HS-27A (cell line): ENCODE measurements at regions not wholly inside any gene's neighbourhood (a gene's known extent, or its start where the extent isn't known, plus 50 kb on each side); places are given as distances from the start of the nearest gene placed in this dataset.
"Not testable (repeated sequence)": the region's sequence is repeated elsewhere in the genome, so short reads cannot be mapped to it uniquely, and the experiment has no call there.

Experiments
- DNase-seq: peaks from one replicate; pipeline ENCODE4 v3.0.0-alpha.2; 2012; ENCODE audit warnings: low read depth, missing footprints

- no peak for DNase-seq
These were observed 51.9 kb upstream of the NMUR2 start for GRCh38 chr5:152456815-152457443.

GRCh38 chr5:152462021-152462721 lies 57.1 kb upstream of the NMUR2 start:
- DNase-seq = no peak

GRCh38 chr5:152464048-152464447 lies 59.0 kb upstream of the NMUR2 start:
- no peak for DNase-seq

GRCh38 chr5:152465140-152465539 lies 60.1 kb upstream of the NMUR2 start:
- DNase-seq = no peak

GRCh38 chr5:152466085-152466745 lies 61.1 kb upstream of the NMUR2 start:
- DNase-seq = no peak

- no peak for DNase-seq
These were observed 65.1 kb upstream of the NMUR2 start for GRCh38 chr5:152470167-152470566.

- no peak for DNase-seq
These were observed 67.0 kb upstream of the NMUR2 start for GRCh38 chr5:152472083-152472482.

- no peak for DNase-seq
These were observed 69.9 kb upstream of the NMUR2 start for GRCh38 chr5:152474961-152475360.

- DNase-seq = no peak
These were observed 72.5 kb upstream of the NMUR2 start for GRCh38 chr5:152477536-152477935.

GRCh38 chr5:152479866-152480265 lies 74.8 kb upstream of the NMUR2 start:
- not testable (repeated sequence) for DNase-seq

- not testable (repeated sequence) for DNase-seq
These were observed 75.6 kb upstream of the NMUR2 start for GRCh38 chr5:152480677-152481076.

GRCh38 chr5:152487130-152487529 lies 82.1 kb upstream of the NMUR2 start:
- DNase-seq = no peak

- no peak for DNase-seq
These were observed 83.8 kb upstream of the NMUR2 start for GRCh38 chr5:152488869-152489268.

- no peak for DNase-seq
These were observed 94.9 kb upstream of the NMUR2 start for GRCh38 chr5:152499814-152500535.

GRCh38 chr5:152501294-152501693 lies 96.2 kb upstream of the NMUR2 start:
- DNase-seq = no peak

- no peak for DNase-seq
These were observed 98.1 kb upstream of the NMUR2 start for GRCh38 chr5:152503206-152503605.

- no peak for DNase-seq
These were observed 100.5 kb upstream of the NMUR2 start for GRCh38 chr5:152505442-152506042.

GRCh38 chr5:152511120-152511519 lies 106.0 kb upstream of the NMUR2 start:
- DNase-seq = no peak

GRCh38 chr5:152511531-152512132 lies 106.6 kb upstream of the NMUR2 start:
- DNase-seq = no peak

GRCh38 chr5:152514827-152515397 lies 109.8 kb upstream of the NMUR2 start:
- DNase-seq = no peak

GRCh38 chr5:152523964-152524363 lies 118.9 kb upstream of the NMUR2 start:
- DNase-seq = no peak
